Activated B cell treated with CpG ODN at 0.5 μM for 24 hours (primary cell): ENCODE measurements at regions not wholly inside any gene's neighbourhood (a gene's known extent, or its start where the extent isn't known, plus 50 kb on each side); places are given as distances from the start of the nearest gene placed in this dataset.
A peak's percentile ranks its signal among the peaks of the same experiment; 100 is the strongest.

Experiments
- ATAC-seq: fragments of 200-7000 bp; cut with Tn5 transposase; one replicate; pipeline ENCODE4 v1.10.0; 2021; ENCODE audit warnings: low read depth, mild to moderate bottlenecking, moderate library complexity
- CTCF ChIA-PET: fragments of 350-600 bp; sonication (Branson Sonifier 250); formaldehyde crosslinking; loops from one replicate; lab custom pipeline; 2021; ENCODE audit warnings: antibody characterized with exemption; lab: Charles Lee
- POLR2A ChIA-PET: fragments of 350-600 bp; sonication (Branson Sonifier 250); formaldehyde crosslinking; loops from one replicate; lab custom pipeline; 2021; ENCODE audit warnings: antibody characterized with exemption; lab: Charles Lee
- DNase-seq: peaks from one replicate; pipeline ENCODE4 v3.0.0; 2022
- H3K27ac Mint-ChIP-seq: one replicate; pipeline ENCODE4 v1.8.0; 2020; ENCODE audit warnings: mixed read lengths
- H3K27me3 Mint-ChIP-seq: one replicate; pipeline ENCODE4 v1.8.0; 2021; ENCODE audit warnings: mixed read lengths
- H3K36me3 Mint-ChIP-seq: one replicate; pipeline ENCODE4 v1.8.0; 2021; ENCODE audit warnings: low read depth, mixed read lengths
- H3K4me1 Mint-ChIP-seq: one replicate; pipeline ENCODE4 v1.8.0; 2021; ENCODE audit warnings: mixed read lengths
- H3K4me3 Mint-ChIP-seq: one replicate; pipeline ENCODE4 v1.8.0; 2020; ENCODE audit warnings: mild to moderate bottlenecking, mixed read lengths
- H3K9me3 Mint-ChIP-seq: one replicate; pipeline ENCODE4 v1.8.0; 2020; ENCODE audit warnings: mixed read lengths
- intact Hi-C: fragments of 100-400 bp; cut with micrococcal nuclease; formaldehyde crosslinking; loops from one replicate; pipeline ENCODE4 v1.15.1; 2024
- TF ChIP-seq, protein P1 (sequence below): fragments of 200-600 bp; IDR thresholded peaks from one replicate; pipeline ENCODE4 v1.8.0; 2022; ENCODE audit warnings: antibody characterized with exemption, mild to moderate bottlenecking

GRCh38 chr13:58935689-58936088 lies 1228.0 kb downstream of the DIAPH3 start:
- no peaks in the 10 kb centered on the region for H3K36me3 Mint-ChIP-seq
- TF ChIP-seq, protein P1, sequence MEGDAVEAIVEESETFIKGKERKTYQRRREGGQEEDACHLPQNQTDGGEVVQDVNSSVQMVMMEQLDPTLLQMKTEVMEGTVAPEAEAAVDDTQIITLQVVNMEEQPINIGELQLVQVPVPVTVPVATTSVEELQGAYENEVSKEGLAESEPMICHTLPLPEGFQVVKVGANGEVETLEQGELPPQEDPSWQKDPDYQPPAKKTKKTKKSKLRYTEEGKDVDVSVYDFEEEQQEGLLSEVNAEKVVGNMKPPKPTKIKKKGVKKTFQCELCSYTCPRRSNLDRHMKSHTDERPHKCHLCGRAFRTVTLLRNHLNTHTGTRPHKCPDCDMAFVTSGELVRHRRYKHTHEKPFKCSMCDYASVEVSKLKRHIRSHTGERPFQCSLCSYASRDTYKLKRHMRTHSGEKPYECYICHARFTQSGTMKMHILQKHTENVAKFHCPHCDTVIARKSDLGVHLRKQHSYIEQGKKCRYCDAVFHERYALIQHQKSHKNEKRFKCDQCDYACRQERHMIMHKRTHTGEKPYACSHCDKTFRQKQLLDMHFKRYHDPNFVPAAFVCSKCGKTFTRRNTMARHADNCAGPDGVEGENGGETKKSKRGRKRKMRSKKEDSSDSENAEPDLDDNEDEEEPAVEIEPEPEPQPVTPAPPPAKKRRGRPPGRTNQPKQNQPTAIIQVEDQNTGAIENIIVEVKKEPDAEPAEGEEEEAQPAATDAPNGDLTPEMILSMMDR = no peak
- H3K27ac Mint-ChIP-seq = no peak overlapping the region
- DNase-seq (no peak), ATAC-seq (no peak)
- H3K27me3 Mint-ChIP-seq = no peaks in the 10 kb centered on the region
- intact Hi-C loops = no loop called here
- peaks cover 4% of the 10 kb centered on the region for H3K9me3 Mint-ChIP-seq
- ChIA-PET CTCF (no interaction called here), POLR2A (no interaction called here)
- no peak overlapping the region for H3K4me3 Mint-ChIP-seq
- H3K4me1 Mint-ChIP-seq = no peaks in the 10 kb centered on the region

GRCh38 chr13:58946274-58946673 lies 1217.5 kb downstream of the DIAPH3 start:
- Mint-ChIP-seq H3K4me1 (no peaks in the 10 kb centered on the region), H3K4me3 (no peak overlapping the region), H3K27me3 (no peaks in the 10 kb centered on the region), H3K27ac (no peak overlapping the region), H3K36me3 (no peaks in the 10 kb centered on the region), H3K9me3 (peaks cover 13% of the 10 kb centered on the region)
- ATAC-seq (no peak), DNase-seq (no peak)
- ChIA-PET CTCF (no interaction called here), POLR2A (no interaction called here)
- TF ChIP-seq, protein P1 = no peak
- intact Hi-C loops = no loop called here

DNA sequence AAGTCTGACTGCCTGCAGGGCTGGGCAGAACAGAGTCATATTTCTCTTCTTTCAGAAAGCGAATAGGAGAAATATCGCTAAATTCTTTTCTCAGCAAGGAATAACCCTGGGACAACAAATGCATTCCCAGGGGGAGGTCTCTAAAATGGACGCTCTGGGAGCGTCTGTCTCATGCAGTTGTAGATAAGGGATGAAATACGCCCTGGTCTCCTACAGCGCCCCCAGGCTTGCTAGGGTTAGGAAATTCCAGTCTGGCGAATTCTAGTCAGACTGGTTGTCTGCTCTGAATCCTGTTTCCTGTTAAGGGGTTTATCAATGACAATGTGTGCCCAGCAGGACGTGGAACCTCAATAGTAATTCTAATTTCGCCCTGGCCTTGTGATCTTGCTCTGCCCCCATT lies 1214.1 kb downstream of the DIAPH3 start:
- ATAC-seq = no peak
- ChIA-PET CTCF (no interaction called here), POLR2A (no interaction called here)
- no peak for DNase-seq
- H3K27ac Mint-ChIP-seq = no peak overlapping the region
- H3K4me1 Mint-ChIP-seq = peaks cover 11% of the 10 kb centered on the region
- H3K4me3 Mint-ChIP-seq = no peak overlapping the region
- TF ChIP-seq, protein P1 = no peak
- H3K27me3 Mint-ChIP-seq = no peaks in the 10 kb centered on the region
- H3K9me3 Mint-ChIP-seq = peaks cover 10% of the 10 kb centered on the region
- intact Hi-C loops = no loop called here
- no peaks in the 10 kb centered on the region for H3K36me3 Mint-ChIP-seq

- ChIA-PET CTCF (no interaction called here), POLR2A (no interaction called here)
- Mint-ChIP-seq H3K9me3 (peaks cover 10% of the 10 kb centered on the region), H3K4me3 (no peak overlapping the region), H3K27ac (no peak overlapping the region), H3K27me3 (no peaks in the 10 kb centered on the region), H3K4me1 (peaks cover 21% of the 10 kb centered on the region), H3K36me3 (no peaks in the 10 kb centered on the region)
- ATAC-seq (no peak), DNase-seq (no peak)
- TF ChIP-seq, protein P1 = no peak
- intact Hi-C loops = no loop called here
Measured at GRCh38 chr13:58950911-58951310, 1212.8 kb downstream of the DIAPH3 start.

GRCh38 chr13:58953638-58954037 lies 1210.1 kb downstream of the DIAPH3 start:
- intact Hi-C loops = no loop called here
- no peak for DNase-seq
- Mint-ChIP-seq H3K4me3 (no peak overlapping the region), H3K27ac (no peak overlapping the region), H3K4me1 (peaks cover 23% of the 10 kb centered on the region), H3K27me3 (no peaks in the 10 kb centered on the region), H3K9me3 (peaks cover 10% of the 10 kb centered on the region), H3K36me3 (no peaks in the 10 kb centered on the region)
- peak; percentile 18 for ATAC-seq
- POLR2A ChIA-PET = no interaction called here
- CTCF ChIA-PET = no interaction called here
- TF ChIP-seq, protein P1 = no peak
